Ishikawa (cell line): ENCODE measurements at regions not wholly inside any gene's neighbourhood (a gene's known extent, or its start where the extent isn't known, plus 50 kb on each side); places are given as distances from the start of the nearest gene placed in this dataset.

Experiments
- CEBPB ChIP-seq: IDR thresholded peaks from 2 replicates; pipeline ENCODE4 v1.6.1; 2012
- CREB1 ChIP-seq: IDR thresholded peaks from 2 replicates; pipeline ENCODE4 v1.6.1; 2012; ENCODE audit warnings: low read depth
- EGR1 ChIP-seq: IDR thresholded peaks from 2 replicates; pipeline ENCODE4 v1.6.1; 2012
- EP300 ChIP-seq: IDR thresholded peaks from 2 replicates; pipeline ENCODE4 v1.6.1; 2012; ENCODE audit warnings: borderline replicate concordance
- FOXM1 ChIP-seq: IDR thresholded peaks from 2 replicates; pipeline ENCODE4 v1.6.1; 2012; ENCODE audit warnings: low read depth, borderline replicate concordance
- NFIC ChIP-seq: IDR thresholded peaks from 2 replicates; pipeline ENCODE4 v1.6.1; 2012
- RAD21 ChIP-seq: IDR thresholded peaks from 2 replicates; pipeline ENCODE4 v1.6.1; 2012; ENCODE audit warnings: low read depth
- TAF1 ChIP-seq: IDR thresholded peaks from 2 replicates; pipeline ENCODE4 v1.6.1; 2012; ENCODE audit warnings: low read depth, mild to moderate bottlenecking
- TCF12 ChIP-seq: IDR thresholded peaks from 2 replicates; pipeline ENCODE4 v1.6.1; 2012; ENCODE audit warnings: low read depth
- TEAD4 ChIP-seq: IDR thresholded peaks from 2 replicates; pipeline ENCODE4 v1.6.1; 2012
- YY1 ChIP-seq: IDR thresholded peaks from 2 replicates; pipeline ENCODE4 v1.6.1; 2012; ENCODE audit warnings: low read depth
- ZBTB7A ChIP-seq: IDR thresholded peaks from 2 replicates; pipeline ENCODE4 v1.6.1; 2012; ENCODE audit warnings: low read depth
- TF ChIP-seq, protein P1 (sequence below): IDR thresholded peaks from 2 replicates; pipeline ENCODE4 v1.6.1; 2012
- TF ChIP-seq, protein P2 (sequence below): IDR thresholded peaks from 2 replicates; pipeline ENCODE4 v1.6.1; 2012; ENCODE audit warnings: low read depth, mild to moderate bottlenecking
- TF ChIP-seq, protein P3 (sequence below): IDR thresholded peaks from 2 replicates; pipeline ENCODE4 v1.6.1; 2012

DNA sequence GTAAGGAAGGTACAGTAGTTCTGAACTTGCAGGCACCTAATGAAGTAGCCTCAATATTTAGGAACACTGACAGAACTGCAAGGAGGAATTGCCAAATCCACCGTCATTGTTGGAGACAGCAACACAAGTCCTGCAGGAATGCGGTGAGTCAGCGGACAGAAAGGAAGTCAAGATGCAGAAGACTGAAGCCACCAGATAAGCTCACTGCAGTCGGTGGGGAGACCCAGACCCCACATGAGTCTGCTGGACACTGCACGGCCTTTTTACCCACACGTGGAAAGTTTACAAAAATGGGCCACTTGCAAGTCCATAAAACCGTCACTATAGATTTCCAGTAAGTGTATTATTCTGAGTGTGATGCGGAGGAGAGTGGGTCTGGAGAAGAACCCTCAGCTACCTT is 1471.6 kb downstream of the TBC1D22A start:
- TF ChIP-seq ZBTB7A (no peak), EP300 (no peak), TEAD4 (no peak)
- TF ChIP-seq, protein P1, sequence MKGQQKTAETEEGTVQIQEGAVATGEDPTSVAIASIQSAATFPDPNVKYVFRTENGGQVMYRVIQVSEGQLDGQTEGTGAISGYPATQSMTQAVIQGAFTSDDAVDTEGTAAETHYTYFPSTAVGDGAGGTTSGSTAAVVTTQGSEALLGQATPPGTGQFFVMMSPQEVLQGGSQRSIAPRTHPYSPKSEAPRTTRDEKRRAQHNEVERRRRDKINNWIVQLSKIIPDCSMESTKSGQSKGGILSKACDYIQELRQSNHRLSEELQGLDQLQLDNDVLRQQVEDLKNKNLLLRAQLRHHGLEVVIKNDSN, result no peak
- TF ChIP-seq, protein P2, sequence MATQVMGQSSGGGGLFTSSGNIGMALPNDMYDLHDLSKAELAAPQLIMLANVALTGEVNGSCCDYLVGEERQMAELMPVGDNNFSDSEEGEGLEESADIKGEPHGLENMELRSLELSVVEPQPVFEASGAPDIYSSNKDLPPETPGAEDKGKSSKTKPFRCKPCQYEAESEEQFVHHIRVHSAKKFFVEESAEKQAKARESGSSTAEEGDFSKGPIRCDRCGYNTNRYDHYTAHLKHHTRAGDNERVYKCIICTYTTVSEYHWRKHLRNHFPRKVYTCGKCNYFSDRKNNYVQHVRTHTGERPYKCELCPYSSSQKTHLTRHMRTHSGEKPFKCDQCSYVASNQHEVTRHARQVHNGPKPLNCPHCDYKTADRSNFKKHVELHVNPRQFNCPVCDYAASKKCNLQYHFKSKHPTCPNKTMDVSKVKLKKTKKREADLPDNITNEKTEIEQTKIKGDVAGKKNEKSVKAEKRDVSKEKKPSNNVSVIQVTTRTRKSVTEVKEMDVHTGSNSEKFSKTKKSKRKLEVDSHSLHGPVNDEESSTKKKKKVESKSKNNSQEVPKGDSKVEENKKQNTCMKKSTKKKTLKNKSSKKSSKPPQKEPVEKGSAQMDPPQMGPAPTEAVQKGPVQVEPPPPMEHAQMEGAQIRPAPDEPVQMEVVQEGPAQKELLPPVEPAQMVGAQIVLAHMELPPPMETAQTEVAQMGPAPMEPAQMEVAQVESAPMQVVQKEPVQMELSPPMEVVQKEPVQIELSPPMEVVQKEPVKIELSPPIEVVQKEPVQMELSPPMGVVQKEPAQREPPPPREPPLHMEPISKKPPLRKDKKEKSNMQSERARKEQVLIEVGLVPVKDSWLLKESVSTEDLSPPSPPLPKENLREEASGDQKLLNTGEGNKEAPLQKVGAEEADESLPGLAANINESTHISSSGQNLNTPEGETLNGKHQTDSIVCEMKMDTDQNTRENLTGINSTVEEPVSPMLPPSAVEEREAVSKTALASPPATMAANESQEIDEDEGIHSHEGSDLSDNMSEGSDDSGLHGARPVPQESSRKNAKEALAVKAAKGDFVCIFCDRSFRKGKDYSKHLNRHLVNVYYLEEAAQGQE, result no peak

DNA sequence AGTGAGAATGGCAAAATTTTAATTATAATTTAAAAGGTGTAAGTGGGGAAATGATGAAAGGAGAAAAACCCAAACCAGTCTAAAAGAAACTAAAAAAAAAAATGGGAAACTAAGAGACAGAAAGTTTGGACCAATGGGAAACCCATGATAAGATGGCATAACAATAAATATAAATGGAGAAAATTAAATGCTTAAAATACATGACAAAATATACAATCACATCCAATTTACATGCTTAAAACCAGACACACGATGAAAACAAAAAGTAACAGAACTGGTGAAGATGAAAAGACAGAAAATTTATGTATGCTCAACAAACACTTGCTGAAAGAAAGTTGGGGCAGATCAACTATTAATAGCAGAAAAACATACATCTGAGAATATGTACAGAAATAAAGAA is 1471.1 kb downstream of the TBC1D22A start:
- TF ChIP-seq, protein P1, result no peak
- TF ChIP-seq EP300 (no peak), CREB1 (no peak), RAD21 (no peak), TCF12 (no peak), EGR1 (no peak), YY1 (no peak), ZBTB7A (no peak), TEAD4 (no peak), NFIC (no peak), FOXM1 (no peak), TAF1 (no peak), CEBPB (no peak)
- TF ChIP-seq, protein P2, result no peak
- TF ChIP-seq, protein P3, sequence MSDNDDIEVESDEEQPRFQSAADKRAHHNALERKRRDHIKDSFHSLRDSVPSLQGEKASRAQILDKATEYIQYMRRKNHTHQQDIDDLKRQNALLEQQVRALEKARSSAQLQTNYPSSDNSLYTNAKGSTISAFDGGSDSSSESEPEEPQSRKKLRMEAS, result no peak

DNA sequence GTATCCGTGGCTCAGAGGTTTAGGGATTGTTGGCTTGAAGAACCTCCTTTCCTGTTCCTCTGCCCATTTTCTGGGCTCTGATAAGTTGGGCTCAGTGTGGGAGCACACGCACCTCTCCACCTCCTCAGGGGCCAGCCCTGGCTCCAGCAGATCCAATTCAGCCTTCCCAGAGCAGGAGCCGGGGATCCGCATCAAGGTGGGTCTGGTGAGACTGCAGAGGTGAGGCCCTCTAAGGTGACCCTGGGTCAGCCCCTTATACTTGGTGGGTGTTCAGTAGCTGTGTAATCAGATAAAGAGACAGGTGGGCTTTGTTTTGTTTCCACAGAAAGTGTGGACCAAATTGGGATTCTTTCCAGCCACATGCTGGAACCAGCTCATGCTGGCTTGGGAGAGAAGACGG is 1466.0 kb downstream of the TBC1D22A start:
- TF ChIP-seq, protein P3, result no peak
- TF ChIP-seq, protein P2, result no peak

DNA sequence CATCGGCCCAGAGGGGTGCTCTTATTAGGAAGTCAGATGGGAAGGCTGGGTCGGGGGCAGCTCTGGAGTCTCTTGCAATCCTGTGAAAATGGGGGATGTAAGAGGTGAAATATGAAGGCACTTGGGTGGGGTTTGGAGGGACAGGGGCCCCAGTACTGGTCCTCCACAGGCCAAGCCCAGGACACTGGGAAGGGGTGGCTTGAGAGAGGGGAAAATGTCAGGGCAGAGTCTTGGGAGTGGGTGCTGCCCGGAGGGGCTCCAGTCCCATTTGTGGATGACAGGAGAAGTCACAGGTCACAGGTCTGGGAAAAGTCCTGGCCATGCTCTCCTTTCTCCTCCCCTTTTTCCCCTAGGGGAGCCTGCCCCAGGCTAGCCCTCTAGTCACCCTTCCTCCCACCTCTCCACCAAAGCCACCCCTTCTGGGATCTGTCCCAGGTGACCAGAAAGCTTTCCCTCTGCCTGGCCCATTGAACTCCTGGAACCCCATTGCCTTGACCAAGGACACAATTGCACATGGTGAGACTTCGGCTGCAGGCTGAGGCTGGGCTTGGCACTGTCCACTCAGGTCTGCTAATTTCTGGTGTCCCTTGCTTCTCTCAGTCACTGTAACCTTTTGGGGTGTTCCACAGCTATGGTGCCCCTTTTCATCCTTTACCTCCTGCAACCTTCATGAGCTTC is 1465.0 kb downstream of the TBC1D22A start:
- TF ChIP-seq TAF1 (no peak), EGR1 (no peak), ZBTB7A (no peak), TCF12 (no peak), RAD21 (no peak), CREB1 (no peak), YY1 (no peak), FOXM1 (no peak), EP300 (no peak), TEAD4 (no peak), CEBPB (no peak)
- TF ChIP-seq, protein P2, result no peak
- TF ChIP-seq, protein P1, result no peak
- TF ChIP-seq, protein P3, result no peak
